ENCODE measurements at regions not wholly inside any gene's neighbourhood (a gene's known extent, or its start where the extent isn't known, plus 50 kb on each side); places are given as distances from the start of the nearest gene placed in this dataset.

- TF ChIP-seq, protein P1, sequence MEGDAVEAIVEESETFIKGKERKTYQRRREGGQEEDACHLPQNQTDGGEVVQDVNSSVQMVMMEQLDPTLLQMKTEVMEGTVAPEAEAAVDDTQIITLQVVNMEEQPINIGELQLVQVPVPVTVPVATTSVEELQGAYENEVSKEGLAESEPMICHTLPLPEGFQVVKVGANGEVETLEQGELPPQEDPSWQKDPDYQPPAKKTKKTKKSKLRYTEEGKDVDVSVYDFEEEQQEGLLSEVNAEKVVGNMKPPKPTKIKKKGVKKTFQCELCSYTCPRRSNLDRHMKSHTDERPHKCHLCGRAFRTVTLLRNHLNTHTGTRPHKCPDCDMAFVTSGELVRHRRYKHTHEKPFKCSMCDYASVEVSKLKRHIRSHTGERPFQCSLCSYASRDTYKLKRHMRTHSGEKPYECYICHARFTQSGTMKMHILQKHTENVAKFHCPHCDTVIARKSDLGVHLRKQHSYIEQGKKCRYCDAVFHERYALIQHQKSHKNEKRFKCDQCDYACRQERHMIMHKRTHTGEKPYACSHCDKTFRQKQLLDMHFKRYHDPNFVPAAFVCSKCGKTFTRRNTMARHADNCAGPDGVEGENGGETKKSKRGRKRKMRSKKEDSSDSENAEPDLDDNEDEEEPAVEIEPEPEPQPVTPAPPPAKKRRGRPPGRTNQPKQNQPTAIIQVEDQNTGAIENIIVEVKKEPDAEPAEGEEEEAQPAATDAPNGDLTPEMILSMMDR (conservative IDR thresholded peaks at IDR 0.05; ENCODE audit: low read depth, low read length) = no peak
- H3K4me3 ChIP-seq (ENCODE audit: low read depth, low read length) = no peak overlapping the region
- no peak for DNase-seq (ENCODE audit: low read depth)
Observed at GRCh38 chr21:41662161-41662560, 104.7 kb downstream of the RIPK4 start.

DNA sequence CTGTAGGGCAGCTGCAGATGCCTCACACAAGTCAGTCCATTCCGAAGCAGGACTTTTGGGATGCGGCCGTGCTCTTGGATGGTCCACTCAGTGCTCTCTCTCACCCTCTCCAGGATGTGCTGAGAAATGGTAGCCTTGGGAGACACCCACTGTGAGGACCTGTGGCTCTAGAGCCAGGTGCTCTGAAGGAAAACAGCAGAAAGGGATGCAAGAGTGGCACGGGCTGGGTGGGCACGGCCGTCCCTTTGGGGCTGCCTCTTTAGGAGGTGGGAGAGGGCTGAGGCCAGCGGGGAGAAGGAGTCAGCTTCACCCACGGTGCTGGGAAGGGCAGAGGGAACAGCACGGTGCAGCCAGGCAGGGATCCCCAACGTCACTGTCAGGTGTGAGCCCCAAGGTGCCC, 106.1 kb downstream of the RIPK4 start:
- DNase-seq (ENCODE audit: low read depth) = no peak
- TF ChIP-seq, protein P1 (conservative IDR thresholded peaks at IDR 0.05; ENCODE audit: low read depth, low read length) = no peak
- H3K4me3 ChIP-seq (ENCODE audit: low read depth, low read length) = no peak overlapping the region

- no peak for DNase-seq (ENCODE audit: low read depth)
- TF ChIP-seq, protein P1 (conservative IDR thresholded peaks at IDR 0.05; ENCODE audit: low read depth, low read length) = peak; percentile 53
- H3K4me3 ChIP-seq (ENCODE audit: low read depth, low read length) = no peak overlapping the region
Observed at GRCh38 chr21:41659791-41660560, 106.9 kb downstream of the RIPK4 start.

GRCh38 chr21:41656946-41657525, 109.8 kb downstream of the RIPK4 start:
- no peak for DNase-seq (ENCODE audit: low read depth)
- TF ChIP-seq, protein P1 (conservative IDR thresholded peaks at IDR 0.05; ENCODE audit: low read depth, low read length) = no peak

DNA sequence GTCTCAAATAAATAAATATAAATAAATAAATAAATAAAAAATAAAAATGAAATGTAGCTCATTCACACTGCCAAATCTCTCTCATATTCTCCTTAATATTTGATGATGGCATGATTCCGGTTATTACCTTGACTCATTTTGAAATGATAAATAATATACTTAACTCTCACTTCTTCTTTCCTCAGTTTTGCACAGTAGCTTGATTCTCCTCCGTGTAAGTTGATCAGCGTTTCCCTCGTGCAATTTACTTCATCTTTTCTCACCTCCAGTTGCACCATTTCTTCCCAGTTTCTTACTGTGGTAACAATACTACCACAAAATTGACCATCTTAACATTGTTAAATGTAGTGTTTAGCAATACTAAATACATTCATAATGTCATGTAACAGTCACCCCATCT, 111.6 kb downstream of the RIPK4 start:
- no peak overlapping the region for H3K4me3 ChIP-seq (ENCODE audit: low read depth, low read length)
- TF ChIP-seq, protein P1 (conservative IDR thresholded peaks at IDR 0.05; ENCODE audit: low read depth, low read length) = no peak
- no peak for DNase-seq (ENCODE audit: low read depth)

More at GRCh38 chr21:41656946-41657525, 109.8 kb downstream of the RIPK4 start:
- no peak overlapping the region for H3K4me3 ChIP-seq (ENCODE audit: low read depth, low read length)

DNA sequence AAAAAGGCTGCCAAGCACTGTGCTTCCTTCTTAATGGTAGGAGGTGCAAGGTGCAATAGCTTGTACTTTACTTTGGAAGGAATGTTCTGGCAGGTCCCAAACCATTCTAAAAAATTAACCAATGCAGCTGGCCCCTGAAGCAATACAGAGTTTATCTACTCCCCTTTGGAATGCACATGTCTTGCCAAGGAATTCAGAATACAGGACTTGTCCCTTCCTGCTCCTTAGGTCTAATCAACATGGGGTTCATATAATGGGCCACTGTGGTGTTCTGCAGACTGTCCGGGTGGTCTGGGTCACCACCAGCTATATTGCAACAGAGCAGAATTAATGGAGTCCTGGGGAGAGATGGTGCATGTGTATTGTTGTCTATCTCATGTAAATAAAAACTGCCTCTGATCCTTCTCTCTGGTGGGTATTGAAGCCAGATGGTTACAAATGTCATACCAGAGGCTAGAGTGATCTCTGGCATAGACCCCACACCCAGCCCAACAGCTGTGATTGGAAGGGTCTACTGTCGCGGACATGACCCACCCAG, 112.8 kb downstream of the RIPK4 start:
- H3K4me3 ChIP-seq (ENCODE audit: low read depth, low read length) = no peak overlapping the region
- TF ChIP-seq, protein P1 (conservative IDR thresholded peaks at IDR 0.05; ENCODE audit: low read depth, low read length) = no peak
- DNase-seq (ENCODE audit: low read depth) = no peak
